K562 (cell line): ENCODE measurements at regions not wholly inside any gene's neighbourhood (a gene's known extent, or its start where the extent isn't known, plus 50 kb on each side); places are given as distances from the start of the nearest gene placed in this dataset.

Experiments
- ATAC-seq: fragments of 200-7000 bp; cut with Tn5 transposase; 3 replicates; pipeline ENCODE4 v1.9.1; 2020; ENCODE audit warnings: moderate library complexity
- BruUV-seq: library from RNA; stranded (reverse); fragments of 400-500 nt; replicated peaks from 2 replicates; lab custom pipeline; 2021; lab: Mats Ljungman, UMichigan
- CTCF ChIA-PET: fragments of 300-600 bp; formaldehyde crosslinking; extraction: SDS; loops from one replicate; lab custom pipeline; 2021; ENCODE audit warnings: low intra/inter-chr PET ratio; lab: Yijun Ruan, JAX
- POLR2A ChIA-PET: fragments of 300-600, 350-650 bp; sonication (Branson Sonifier 250); formaldehyde crosslinking; extraction: SDS; loops from one replicate; lab custom pipeline; 2021; ENCODE audit warnings: antibody characterized with exemption, inconsistent platforms; lab: Yijun Ruan, JAX
- DNase-seq, 4 experiments: peaks; one replicate each; pipeline versions ENCODE4 v3.0.0 to v3.0.0-alpha.2; 2011 to 2018; ENCODE audit warnings: low spot score in 3 of 4, mixed read lengths in 3 of 4; ENCODE audit errors: extremely low read depth in 1 of 4
- FAIRE-seq: peaks from 2 replicates; lab custom pipeline; 2011; peaks lifted over from hg19 to GRCh38; lab: Jason Lieb, UNC
- H2AFZ ChIP-seq: 2 replicates; pipeline ENCODE4 v1.6.0; 2011; ENCODE audit warnings: low read depth, low read length, control low read depth, inconsistent platforms
- H3K27ac ChIP-seq: fragments of 200-600 bp; 3 replicates; pipeline ENCODE4 v1.8.0; 2011; ENCODE audit warnings: low read depth, mild to moderate bottlenecking, control low read depth, inconsistent platforms, low read length, moderate library complexity, mixed read lengths; ENCODE audit errors: extremely low read depth
- H3K27me3 ChIP-seq, 2 experiments: fragments of 300-600 bp in 1 of 2; 2 replicates in 1 of 2; 3 replicates in 1 of 2; pipeline versions ENCODE4 v1.6.0 to v1.8.0; 2011; ENCODE audit warnings: inconsistent platforms in 2 of 2, low read length in 2 of 2, mild to moderate bottlenecking in 1 of 2, mixed read lengths in 1 of 2, moderate library complexity in 1 of 2; ENCODE audit not compliant: control insufficient read depth in 2 of 2, insufficient read depth in 2 of 2
- H3K36me3 ChIP-seq: fragments of 300-600 bp; 3 replicates; pipeline ENCODE4 v1.8.0; 2011; ENCODE audit warnings: mild to moderate bottlenecking, low read length, inconsistent platforms; ENCODE audit not compliant: control insufficient read depth, insufficient read depth
- H3K4me1 ChIP-seq, 2 experiments: fragments of 200-600 bp in 1 of 2; replicated peaks in 1 of 2; 2 replicates in 1 of 2; 3 replicates in 1 of 2; pipeline versions ENCODE4 v1.5.1 to v1.8.0; 2011; ENCODE audit warnings: inconsistent platforms in 2 of 2, low read length in 2 of 2, mild to moderate bottlenecking in 1 of 2, mixed read lengths in 1 of 2, moderate library complexity in 1 of 2; ENCODE audit not compliant: control insufficient read depth in 2 of 2, insufficient read depth in 2 of 2
- H3K4me2 ChIP-seq: 2 replicates; pipeline ENCODE4 v1.6.1; 2011; ENCODE audit warnings: low read length, control low read depth, inconsistent platforms, mixed read lengths; ENCODE audit not compliant: insufficient read depth
- H3K4me3 ChIP-seq: fragments of 200-600 bp; sonication (generic), shearing (Covaris generic); 2 replicates; pipeline ENCODE4 v1.5.1; 2016; ENCODE audit warnings: control low read depth, inconsistent platforms
- H3K79me2 ChIP-seq: fragments of 200-600 bp; 3 replicates; pipeline ENCODE4 v1.8.0; 2011; ENCODE audit warnings: low read length, inconsistent platforms; ENCODE audit not compliant: control insufficient read depth, insufficient read depth
- H3K9ac ChIP-seq, 2 experiments: 2 replicates each; pipeline versions ENCODE4 v1.6.0 to v1.6.1; 2011; ENCODE audit warnings: low read depth in 2 of 2, low read length in 2 of 2, control low read depth in 1 of 2, inconsistent platforms in 1 of 2, mild to moderate bottlenecking in 1 of 2, mixed read lengths in 1 of 2; ENCODE audit not compliant: insufficient read depth in 1 of 2
- H3K9me1 ChIP-seq: one replicate; pipeline ENCODE4 v1.6.0; 2011; ENCODE audit warnings: inconsistent platforms, mild to moderate bottlenecking, low read length, moderate library complexity; ENCODE audit not compliant: control insufficient read depth, insufficient read depth
- H3K9me3 ChIP-seq: replicated peaks from 2 replicates; pipeline ENCODE4 v1.5.1; 2011; ENCODE audit warnings: low read depth, low read length, inconsistent platforms; ENCODE audit not compliant: control insufficient read depth, insufficient read depth
- H4K20me1 ChIP-seq: replicated peaks from 2 replicates; pipeline ENCODE4 v1.6.1; 2011; ENCODE audit warnings: low read length, inconsistent platforms, mixed read lengths; ENCODE audit not compliant: control insufficient read depth, insufficient read depth
- CBX8 ChIP-seq: fragments of 200-600 bp; sonication (generic); IDR thresholded peaks from 2 replicates; pipeline ENCODE4 v1.6.1; 2012; ENCODE audit warnings: borderline replicate concordance, mixed run types, low read depth, mild to moderate bottlenecking, moderate library complexity, mixed read lengths, low read length, control low read depth, inconsistent platforms; ENCODE audit not compliant: poor library complexity, severe bottlenecking; ENCODE audit errors: extremely low read depth
- SETDB1 ChIP-seq: IDR thresholded peaks from one replicate; pipeline ENCODE4 v1.6.1; 2012; ENCODE audit warnings: low read length, control low read depth, inconsistent platforms
- ZBTB1 ChIP-seq: sonication (generic); formaldehyde crosslinking; IDR thresholded peaks from 2 replicates; pipeline ENCODE4 v1.8.1; 2023; ENCODE audit warnings: missing genetic modification reagents, low read depth, mild to moderate bottlenecking, borderline replicate concordance
- ZFP36 ChIP-seq: fragments of 150-350 bp; IDR thresholded peaks from 2 replicates; pipeline ENCODE4 v1.6.1; 2018; ENCODE audit warnings: low read length, low read depth; ENCODE audit not compliant: partially characterized antibody
- ZNF143 ChIP-seq: sonication (generic); formaldehyde crosslinking; IDR thresholded peaks from 2 replicates; pipeline ENCODE4 v1.9.0; 2022; ENCODE audit warnings: mild to moderate bottlenecking, missing genetic modification reagents
- ZNF175 ChIP-seq: fragments of 200-800 bp; sonication (Bioruptor generic); IDR thresholded peaks from 2 replicates; pipeline ENCODE4 v1.6.1; 2016; ENCODE audit warnings: low read depth, mild to moderate bottlenecking, missing genetic modification characterization, missing compliant biosample characterization
- ZNF561 ChIP-seq: fragments of 450-650 bp; formaldehyde crosslinking; conservative IDR thresholded peaks from 2 replicates; pipeline ENCODE4 v1.4.0; 2020; ENCODE audit warnings: mild to moderate bottlenecking, moderate library complexity
- WGBS: fragments of 100-300 bp; shearing (Covaris generic); methylation state at CpG from one replicate; pipeline ENCODE4 v1.1.6; 2016; ENCODE audit warnings: low coverage, mixed read lengths; ENCODE audit not compliant: insufficient coverage; ENCODE audit errors: missing lambda C conversion rate; 5-methylcytosine and 5-hydroxymethylcytosine counted together
- in situ Hi-C: fragments of 300-500 bp; cut with MboI; formaldehyde crosslinking; loops from 4 replicates; pipeline ENCODE4 v1.15.0; 2018; ENCODE audit warnings: inconsistent platforms, mixed read lengths
- intact Hi-C: fragments of 100-400 bp; cut with micrococcal nuclease; formaldehyde crosslinking; loops from 2 replicates; pipeline ENCODE4 v1.14.2; 2022
- TF ChIP-seq, protein P1 (sequence below), 3 experiments: IDR thresholded peaks in 2 of 3; conservative IDR thresholded peaks in 1 of 3; 2 replicates each; pipeline ENCODE4 v1.5.1; 2011 to 2012; ENCODE audit warnings: low read length in 3 of 3, mild to moderate bottlenecking in 3 of 3, control low read depth in 2 of 3, improper control_type of control experiment in 1 of 3, inconsistent platforms in 1 of 3, low read depth in 1 of 3, mixed read lengths in 1 of 3, moderate library complexity in 1 of 3; ENCODE audit not compliant: insufficient read depth in 2 of 3

DNA sequence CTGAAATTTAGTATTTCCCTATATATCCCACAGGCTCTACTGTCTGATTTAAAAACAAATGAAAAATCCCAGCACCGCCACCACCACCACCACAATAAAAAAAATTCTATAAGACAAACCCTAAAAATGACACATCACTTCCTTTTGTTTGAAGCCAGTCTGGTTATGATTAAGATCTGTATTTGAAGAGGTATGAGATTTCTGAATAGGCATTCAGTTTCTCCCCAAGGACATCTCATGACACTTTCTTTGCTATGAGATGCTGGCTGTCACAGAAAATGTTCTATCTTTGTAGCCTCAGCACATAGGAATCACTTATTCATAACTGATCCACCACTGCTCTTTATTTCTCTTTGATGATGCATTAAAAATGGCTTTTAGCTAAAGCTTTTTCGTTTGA is 1071.0 kb downstream of the SLC6A15 start (continued):
- TF ChIP-seq, protein P1, sequence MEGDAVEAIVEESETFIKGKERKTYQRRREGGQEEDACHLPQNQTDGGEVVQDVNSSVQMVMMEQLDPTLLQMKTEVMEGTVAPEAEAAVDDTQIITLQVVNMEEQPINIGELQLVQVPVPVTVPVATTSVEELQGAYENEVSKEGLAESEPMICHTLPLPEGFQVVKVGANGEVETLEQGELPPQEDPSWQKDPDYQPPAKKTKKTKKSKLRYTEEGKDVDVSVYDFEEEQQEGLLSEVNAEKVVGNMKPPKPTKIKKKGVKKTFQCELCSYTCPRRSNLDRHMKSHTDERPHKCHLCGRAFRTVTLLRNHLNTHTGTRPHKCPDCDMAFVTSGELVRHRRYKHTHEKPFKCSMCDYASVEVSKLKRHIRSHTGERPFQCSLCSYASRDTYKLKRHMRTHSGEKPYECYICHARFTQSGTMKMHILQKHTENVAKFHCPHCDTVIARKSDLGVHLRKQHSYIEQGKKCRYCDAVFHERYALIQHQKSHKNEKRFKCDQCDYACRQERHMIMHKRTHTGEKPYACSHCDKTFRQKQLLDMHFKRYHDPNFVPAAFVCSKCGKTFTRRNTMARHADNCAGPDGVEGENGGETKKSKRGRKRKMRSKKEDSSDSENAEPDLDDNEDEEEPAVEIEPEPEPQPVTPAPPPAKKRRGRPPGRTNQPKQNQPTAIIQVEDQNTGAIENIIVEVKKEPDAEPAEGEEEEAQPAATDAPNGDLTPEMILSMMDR (IDR thresholded peaks at IDR 0.05 in 2 of 3, conservative IDR thresholded peaks at IDR 0.05 in 1 of 3; ENCODE audit: insufficient read depth in 2 of 3, low read depth in 1 of 3, low read length in 3 of 3) = no peak
- TF ChIP-seq ZNF143 (no peak), ZFP36 (no peak)

DNA sequence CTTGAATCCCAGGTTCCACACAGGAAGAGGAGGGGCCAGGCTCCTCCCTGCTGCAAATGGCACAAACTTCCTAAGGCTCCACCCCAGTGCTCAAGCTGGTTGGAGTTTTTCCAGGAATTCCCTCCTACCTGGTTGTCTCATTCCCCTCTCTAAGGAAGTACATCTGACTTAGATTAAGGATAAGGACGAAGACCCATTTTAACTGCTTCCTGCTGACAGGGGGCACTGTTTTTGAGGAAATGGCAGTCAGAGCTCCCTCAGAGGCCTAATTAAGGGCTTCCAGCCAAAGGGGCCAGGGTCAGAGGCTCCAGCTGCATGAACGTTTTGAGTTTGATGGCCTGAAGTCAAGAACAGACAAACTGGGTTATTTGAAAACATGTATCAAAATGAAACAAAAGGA is 1084.7 kb downstream of the SLC6A15 start:
- BruUV-seq = no TSS peak
- CTCF ChIA-PET = no interaction called here
- H3K4me2 ChIP-seq = no peak overlapping the region
- H3K27me3 ChIP-seq = no peaks in the 10 kb centered on the region
- H3K36me3 ChIP-seq = no peaks in the 10 kb centered on the region
- H3K4me3 ChIP-seq = no peak overlapping the region
- in situ Hi-C loops (no loop called here), intact Hi-C loops (no loop called here)
- POLR2A ChIA-PET = interaction anchor here (0.7 kb wide), 1 partner anchor 31 kb away, joined by 3 read pairs; no protein-coding TSS in a partner anchor
- no peak overlapping the region for H2AFZ ChIP-seq
- TF ChIP-seq ZNF561 (no peak), SETDB1 (no peak), CBX8 (no peak), ZNF175 (CRISPR knock-in tag) (no peak), ZBTB1 (CRISPR knock-in tag) (no peak)
- no peaks in the 10 kb centered on the region for H3K4me1 ChIP-seq
- H3K79me2 ChIP-seq = no peaks in the 10 kb centered on the region
- ATAC-seq (no peak), DNase-seq (no peak), FAIRE-seq (no peak)
- H3K9me3 ChIP-seq = no peaks in the 10 kb centered on the region; the same call in 1 of the 2 replicates
- 0% methylated on average over 2 of the region's 2 CpGs for WGBS
- H3K9ac ChIP-seq = no peak overlapping the region
- no peaks in the 10 kb centered on the region for H3K9me1 ChIP-seq
- H3K27ac ChIP-seq = no peak overlapping the region
- H4K20me1 ChIP-seq = no peaks in the 10 kb centered on the region
